CD4-positive, alpha-beta T cell treated with Interleukin-15 for 1 hour (primary cell): ENCODE measurements at regions not wholly inside any gene's neighbourhood (a gene's known extent, or its start where the extent isn't known, plus 50 kb on each side); places are given as distances from the start of the nearest gene placed in this dataset.

Source experiments
- DNase-seq: peaks from one replicate; pipeline ENCODE4 v3.0.0-alpha.2; 2020

DNA sequence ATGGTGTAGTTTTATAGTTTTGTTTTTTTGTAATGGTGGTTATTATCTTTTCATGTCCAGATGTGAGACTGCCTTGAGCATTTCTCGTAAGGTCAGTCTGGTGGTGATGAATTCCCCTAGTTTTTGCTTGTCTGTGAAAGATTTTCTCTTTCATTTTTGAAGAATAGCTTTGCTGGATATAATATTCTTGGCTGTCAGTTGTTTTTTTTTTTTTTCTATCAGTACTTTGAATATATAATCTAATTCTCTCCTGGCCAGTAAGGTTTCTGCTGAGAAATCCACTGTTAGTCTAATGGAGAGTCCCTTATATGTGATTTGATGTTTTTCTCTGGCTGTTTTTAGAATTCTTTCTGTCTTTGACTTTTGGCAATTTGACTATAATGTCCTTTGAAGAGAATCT is 106.9 kb downstream of the CARTPT start:
- DNase-seq, result no peak

DNA sequence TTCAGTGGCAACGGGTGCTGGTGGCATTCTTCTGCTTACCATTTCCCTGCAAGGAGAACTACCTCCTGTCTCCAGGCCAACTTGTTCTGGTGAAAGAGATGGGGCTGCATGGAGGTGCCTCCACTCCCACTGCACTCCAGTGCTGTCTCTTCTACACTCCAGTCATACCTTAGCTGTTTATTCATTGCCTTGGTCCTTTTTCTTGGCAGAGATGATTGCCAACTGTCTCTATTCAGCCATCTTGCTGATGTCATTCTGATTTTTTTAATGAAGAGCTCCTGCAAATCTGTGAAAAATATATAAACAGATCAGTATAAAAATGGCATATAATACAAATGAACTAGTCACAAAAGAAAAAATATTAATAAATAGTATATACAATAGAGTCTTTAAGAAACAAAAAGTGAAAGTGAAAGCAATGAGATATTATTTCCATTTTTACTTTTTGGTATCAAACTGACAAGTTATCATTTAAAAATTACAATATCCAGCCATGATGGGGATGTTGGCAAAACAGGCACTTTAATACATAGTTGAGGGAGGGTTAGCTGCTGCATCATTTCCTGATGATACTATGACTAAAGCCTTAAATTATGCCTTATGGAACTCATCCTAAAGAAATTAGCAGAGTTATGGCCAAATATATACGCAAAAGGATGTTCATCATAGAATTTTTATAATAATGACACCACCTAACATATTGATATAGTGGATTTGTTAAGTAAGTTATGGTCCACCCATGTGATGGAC is 109.4 kb downstream of the CARTPT start:
- no peak for DNase-seq

DNA sequence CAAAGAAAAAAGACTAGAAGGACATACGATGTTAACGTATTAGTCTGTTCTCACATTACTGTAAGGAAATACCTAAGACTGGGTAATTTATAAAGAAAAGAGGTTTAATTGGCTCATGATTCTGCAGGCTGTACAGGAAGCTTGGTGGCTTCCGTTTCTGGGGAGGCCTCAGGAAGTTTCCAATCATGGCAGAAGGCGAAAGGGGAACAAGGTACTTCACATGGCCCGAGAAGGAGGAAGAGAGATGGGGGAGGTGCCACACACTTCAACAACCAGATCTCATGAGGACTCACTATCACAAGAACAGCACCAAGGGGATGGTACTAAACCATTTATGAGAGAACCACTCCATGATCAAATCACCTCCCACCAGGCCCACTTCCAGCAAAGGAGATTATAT is 110.1 kb downstream of the CARTPT start:
- no peak for DNase-seq

DNA sequence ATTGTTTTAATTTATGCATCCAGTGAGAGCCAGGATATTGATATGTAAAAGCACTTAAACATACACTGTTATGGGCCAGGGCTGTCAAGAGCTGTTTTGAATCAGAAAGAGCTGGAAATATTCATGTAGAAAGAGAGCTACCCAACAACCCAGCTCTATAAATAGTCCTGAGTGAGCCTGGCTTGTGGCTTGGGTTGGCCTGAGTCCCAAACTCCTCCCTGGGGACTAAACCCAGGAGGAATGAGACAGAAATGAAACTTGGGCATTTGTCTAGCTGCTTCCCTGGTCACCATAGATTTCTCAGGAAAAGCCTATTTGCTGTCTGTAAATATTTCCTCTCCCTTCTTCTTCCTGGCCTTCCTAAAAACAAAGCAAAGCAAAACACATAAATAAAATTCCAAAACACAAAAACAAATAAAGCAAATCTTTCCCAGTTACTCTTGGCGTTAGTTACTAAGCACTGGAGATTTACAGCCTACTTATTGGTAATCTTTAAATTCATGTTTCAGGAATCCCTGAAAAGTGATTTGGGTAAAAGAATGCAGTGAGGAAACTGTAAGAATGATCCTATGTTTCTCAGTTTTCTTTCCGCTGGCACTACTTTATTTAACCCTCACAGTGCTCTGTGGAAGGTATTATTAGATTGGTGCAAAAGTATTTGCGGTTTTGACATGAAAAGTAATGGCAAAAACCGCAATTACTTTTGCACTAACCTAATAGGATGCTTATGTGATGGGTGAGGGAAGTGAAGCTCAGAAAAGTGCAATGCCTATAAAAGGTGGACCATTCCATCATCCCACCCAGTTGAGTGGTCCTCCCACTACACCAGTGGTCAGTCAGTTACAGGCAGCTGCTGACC is 111.8 kb downstream of the CARTPT start:
- DNase-seq, result no peak

DNA sequence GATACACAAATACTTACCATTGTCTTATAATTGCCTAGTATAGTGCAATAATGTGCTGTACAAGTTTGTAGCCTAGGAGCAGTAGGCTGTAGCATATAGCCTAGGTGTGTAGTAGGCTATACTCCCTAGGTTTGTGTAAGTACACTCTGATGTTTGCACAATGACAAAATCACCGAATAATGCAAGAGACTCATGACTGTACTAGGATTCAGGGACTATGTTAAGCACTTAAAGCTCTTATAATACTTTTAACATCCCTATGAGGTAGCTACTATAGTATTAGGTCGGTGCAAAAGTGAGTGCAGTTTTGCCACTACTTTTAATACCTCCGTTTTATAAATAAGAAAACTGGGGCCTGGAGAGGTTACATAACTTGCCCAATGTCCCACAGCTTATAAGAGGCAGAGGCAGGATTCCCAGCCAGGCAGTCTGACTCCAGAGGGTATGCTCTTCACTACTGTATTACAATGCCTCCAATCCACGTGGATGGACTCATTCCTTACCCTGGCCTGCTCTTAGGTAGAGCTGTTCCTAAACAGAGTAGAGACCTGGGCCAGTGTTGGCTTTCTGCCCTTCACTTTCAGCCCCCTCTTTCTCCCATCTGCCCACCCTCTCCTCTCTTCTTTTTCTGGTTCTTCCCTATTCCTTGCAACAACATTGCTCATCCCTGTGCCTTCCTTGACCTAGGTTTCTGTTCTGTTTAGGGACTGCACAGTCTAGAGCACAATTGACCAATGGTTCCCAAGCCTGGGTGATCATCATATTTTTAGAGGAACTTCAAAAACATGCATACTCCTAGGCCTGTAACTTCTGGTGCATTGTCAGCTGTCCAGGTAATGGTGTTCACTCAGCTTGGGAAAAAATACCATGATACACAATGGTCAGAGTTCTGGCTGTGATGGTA is 114.0 kb downstream of the CARTPT start:
- no peak for DNase-seq

DNA sequence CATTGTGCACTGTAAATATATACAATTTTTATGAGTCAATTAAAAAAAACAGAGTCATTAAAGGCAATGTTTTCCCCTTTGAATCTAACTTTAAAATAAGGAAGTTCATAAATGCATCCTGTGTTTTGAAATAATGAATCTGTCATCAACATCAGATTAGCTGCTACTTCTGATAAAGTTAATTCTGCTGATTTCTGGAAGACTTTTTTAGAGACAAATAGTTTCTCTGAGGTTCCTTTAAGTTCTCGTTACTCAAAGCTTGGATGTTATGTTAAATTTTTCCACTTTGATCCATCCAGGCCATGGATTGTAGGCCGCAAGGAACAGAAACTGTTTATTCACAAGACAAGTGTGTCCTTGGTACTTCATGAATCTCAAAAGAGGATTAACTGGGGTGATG is 115.5 kb downstream of the CARTPT start:
- no peak for DNase-seq

DNA sequence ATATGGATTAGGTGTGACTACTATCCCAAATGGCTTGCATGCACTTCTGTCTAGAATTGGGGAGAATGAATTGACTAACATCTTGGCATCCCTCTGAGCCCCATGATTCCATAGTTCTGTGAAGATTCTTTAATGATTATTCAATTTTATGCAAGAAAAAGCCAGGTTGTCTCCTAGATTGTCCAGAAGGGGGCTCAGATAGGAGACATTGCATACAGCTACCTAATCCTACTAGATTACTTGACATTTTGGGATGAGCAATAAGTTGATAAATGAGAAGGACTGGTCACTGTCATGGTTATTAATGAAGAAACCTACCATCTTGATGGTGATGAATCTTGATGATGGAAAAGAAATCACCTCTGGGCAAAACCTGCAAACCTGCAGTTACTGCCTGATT is 117.0 kb downstream of the CARTPT start:
- no peak for DNase-seq

DNA sequence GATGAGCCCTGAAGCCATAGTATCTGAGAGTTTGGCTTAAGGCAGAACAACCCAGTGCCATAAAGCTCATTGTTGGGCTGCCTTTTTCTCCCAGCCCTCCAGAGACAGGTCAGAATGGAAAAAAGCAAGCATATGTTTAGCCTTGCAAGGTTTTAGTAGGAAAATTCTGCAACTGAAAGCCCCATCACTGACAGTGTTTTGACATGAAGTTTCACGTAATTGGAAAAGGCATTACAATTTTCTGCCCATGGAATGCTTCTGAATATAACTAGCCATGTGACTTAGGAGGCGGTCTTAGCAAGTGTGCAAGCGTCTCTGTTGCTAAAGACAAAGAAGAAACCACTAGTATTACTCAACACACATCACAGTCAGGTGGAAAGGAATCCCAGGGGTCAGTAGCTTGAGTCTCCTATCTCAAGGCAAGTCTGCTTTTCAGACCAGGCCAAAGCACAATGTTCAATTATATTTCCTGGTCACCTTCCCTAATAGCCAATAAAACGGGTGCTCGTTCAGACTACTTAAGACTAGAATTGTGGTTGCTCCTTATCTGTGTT is 117.6 kb downstream of the CARTPT start:
- DNase-seq, result no peak

DNA sequence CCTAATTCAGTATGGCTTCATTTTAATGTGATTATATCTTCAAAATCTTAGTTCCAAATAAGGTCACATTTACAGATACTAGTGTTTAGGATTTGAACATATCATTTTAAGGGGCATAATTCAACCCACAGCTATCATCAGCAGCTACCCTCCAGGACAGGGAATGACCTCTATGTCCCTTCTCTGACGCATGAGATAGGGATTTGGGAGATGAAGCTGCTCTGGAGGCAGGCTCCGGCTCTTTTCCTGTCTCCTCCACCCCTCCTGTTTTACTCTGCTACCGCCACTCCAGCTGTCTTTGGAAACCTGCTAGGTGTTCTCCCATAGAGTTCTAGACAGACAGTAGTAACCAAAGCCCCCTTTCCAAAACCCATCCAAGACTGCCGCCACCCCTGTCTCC is 119.2 kb downstream of the CARTPT start:
- no peak for DNase-seq

DNA sequence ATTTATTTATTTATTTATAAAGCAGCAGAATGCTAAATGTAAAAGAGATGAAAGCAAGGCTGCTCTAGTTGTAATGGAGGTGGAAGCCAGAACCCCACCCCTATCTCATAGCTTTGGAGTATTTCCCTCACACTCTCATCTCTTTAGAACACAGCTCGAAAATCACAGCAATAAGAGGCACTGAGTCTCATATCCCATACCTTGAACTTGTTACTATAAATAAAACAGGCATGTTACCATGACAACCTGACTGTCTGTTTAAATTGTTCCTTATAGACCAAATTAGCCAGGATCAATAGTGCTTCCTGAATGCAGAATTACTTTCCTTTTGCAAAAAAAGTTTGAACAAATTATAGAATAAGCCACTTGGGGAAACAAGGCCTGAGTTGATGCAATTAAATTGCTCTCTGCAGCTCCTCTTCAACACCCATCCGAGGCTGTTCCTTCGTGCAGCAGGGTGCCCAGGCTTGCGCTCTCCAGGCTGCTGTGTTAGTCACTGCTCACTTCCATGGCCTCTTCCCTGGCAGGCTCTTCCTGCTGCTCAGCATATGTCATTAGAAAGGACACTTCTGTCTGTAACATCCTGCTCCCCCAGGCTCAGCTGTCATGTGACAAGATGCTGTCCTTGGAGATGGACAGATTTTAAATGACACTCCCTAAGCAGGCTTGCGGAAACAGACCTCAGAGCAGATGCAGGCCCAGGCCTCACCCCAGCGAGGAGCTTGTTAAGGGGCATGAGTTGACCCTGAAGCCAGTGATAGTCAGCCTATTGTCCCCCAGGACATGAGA is 120.2 kb downstream of the CARTPT start:
- DNase-seq, result no peak

DNA sequence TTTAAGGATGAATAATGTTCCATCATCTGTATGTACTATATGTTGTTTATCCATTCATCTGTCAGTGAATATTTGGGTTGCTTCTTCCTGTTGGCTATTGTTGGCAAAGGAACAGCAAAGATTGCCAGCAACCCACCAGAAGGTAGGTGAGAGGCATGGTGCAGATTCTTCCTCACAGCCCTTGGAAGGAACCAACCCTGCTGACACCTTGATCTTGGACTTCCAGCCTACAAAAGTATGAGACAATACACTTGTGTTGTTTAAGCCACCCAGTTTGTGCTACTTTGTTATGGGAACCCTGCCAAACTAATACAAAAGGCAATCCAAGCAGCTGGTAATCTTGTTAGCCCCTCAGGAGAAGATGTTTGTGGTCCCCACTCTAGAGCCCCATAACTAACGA is 122.0 kb downstream of the CARTPT start:
- DNase-seq, result no peak

DNA sequence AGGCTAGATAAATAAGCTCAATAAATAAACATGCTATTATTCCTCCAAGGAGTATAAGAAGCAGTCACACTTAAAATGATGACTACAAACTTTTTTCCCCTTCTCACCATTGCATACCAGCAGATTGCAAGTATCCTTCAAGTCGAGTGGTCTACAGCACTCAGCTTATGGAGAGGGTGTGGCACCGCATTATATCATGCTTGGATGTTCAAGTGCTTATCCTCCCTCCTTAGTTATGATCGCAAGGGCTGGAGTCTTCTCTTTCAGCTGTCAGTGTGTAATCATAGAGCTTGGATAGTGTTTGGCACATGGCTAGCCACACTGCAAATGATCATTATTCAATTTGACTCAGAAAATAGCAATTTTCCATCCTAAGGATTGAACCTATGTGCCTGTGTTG is 124.0 kb downstream of the CARTPT start:
- no peak for DNase-seq

DNA sequence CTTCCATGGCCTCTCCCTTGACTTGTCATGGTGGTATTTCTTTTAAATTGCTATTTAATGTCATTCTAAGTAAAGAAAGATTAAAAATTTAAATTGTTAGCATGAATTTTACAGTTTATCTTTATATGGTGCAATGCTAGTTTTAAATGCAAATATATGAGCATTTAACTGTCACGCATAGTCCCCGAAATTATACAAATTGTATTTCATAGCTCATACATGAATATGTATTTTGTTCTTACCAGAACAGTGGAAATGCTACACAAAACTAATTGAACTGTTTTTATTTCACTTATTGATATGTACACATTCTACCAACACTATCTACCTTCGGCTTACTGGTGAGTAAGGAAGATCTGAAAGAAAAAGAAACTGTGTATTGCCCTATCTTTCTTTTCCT is 125.8 kb downstream of the CARTPT start:
- no peak for DNase-seq

DNA sequence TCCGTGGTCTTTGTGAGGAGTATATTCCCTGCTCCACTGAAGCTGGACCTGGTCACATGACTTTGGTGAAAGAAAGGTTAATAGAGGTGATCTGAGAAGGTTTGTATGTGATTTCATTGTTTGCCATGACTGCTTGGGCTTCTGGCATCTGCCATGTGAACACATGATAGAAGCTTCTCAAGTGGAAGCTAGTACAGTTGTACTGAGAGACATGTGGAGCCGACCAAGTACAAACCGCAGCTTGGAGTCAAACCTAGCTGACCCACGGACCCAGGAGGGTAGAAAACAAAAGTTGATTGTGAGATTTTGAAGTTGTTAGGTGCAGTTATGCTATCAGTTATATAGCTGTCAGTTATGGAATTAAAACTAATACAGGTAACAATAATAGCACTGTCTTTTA is 140.4 kb downstream of the CARTPT start:
- no peak for DNase-seq

DNA sequence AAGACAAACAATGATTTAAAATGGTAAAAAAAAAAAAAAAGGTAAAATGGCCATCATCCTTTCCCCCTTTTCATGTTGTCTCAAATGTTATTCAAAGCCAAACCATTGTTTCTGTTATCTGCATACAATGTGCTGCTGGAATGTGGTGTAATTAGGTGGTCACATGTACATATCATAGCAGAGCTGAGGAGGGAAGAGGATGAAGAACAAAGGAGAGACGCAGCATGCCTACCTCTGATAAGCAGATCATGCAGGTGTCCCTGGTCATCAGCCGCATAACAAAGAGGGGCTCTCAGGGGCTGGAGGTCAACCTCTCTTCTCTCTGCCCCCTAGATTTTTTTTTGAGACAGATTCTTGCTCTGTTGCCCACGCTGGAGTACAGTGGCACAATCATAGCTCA is 141.0 kb downstream of the CARTPT start:
- DNase-seq, result no peak

DNA sequence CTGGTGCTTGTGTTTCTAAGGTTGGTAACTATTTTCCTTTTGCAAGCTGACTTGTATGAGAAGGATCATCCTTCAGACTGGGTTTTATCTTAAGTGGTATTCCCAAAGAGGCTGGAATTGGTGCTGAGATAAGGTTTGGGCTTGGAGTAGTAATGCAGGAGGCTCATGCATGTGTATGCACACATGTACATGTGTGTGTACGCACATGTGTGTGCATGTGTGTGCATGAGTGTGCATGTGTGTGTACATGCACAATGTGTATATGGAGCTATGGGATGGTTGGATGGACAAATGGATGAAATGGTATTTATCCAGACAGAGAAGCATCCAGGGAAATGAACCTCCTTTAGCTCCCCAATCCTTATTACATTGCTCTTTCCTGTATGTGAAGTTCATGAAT is 142.6 kb downstream of the CARTPT start:
- DNase-seq, result no peak

DNA sequence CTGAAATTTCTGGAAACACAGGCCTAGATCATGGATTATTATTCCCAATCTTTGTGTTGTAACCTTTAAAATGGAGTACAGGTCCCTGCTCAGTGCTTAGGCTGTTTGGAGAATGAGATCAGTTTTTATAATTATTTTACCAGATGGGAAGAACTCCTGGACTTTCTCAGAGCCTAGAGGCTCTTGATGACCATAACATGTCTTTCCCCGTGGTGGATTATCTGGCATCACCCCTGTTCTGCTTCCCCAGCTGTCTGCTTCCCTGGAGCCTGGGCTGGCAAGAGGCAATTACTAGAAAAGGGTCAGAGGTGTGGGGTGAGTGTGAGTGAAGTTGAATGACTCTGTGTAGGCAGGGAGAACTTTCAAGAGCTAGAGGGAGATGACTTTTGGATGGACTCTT is 143.0 kb downstream of the CARTPT start:
- no peak for DNase-seq

DNA sequence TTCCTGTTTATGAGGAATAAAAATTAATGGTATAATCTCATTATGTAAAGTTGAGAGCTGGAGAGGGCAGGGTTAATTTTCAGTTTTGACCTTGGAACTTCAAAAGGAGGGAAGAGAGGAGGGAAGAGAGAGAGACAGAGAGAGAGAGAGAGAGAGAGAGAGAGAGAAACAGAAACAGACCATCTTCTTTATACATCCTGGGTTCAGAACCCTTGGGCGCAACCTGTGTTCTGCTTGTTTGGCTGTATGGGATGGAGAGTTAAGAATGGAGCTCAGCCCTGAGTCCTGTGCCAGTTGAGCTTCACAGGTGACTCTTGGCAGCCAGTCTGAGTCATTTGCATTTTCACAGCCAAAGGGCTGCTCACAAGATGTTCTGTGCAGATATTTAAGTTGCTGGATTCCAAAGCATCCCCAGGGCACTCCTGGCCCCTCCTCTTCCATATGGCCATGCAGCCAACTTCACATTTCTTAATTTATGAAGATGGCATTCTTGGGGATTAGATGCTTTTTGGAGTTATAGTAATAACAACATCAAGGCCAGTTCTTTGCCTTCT is 143.5 kb downstream of the CARTPT start:
- DNase-seq, result no peak

DNA sequence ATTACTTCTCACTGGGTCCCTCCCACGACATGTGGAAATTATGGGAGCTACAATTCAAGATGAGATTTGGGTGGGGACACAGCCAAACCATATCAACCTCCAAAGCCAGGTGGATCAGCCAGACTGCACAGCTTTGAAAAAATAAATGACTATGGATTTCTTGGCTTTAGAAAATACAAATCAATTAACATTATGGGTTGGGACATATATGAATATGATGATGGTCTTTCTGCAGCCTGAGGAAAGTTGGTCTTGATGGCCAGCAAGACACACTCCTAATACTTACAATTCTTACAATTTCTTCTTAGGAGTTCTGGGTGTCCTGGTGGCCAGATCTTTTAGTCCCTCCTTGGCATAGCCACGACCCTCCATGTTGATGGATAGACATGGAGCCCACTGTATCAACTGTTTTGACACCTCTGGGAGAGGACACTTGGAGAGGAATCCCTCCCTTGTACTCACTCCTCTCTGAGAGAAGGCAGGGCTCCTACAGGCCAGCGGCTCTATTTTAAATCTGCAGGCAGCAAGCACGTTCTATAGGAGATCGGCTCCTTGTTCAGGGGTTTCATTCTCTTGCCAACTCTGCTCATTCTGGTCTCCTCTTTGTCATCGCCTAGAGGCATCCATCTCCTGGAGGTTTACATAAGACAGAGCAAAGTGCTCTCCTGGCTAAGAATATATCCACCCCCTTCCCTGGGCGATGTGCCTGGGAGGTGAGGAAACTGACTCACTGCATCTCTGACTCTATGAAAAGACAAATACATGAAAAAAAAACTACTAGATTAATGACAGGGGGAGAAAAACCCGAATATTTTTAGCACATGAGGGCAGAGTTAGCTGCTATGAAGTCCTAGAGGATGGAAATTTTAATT is 145.9 kb downstream of the CARTPT start:
- DNase-seq, result no peak

DNA sequence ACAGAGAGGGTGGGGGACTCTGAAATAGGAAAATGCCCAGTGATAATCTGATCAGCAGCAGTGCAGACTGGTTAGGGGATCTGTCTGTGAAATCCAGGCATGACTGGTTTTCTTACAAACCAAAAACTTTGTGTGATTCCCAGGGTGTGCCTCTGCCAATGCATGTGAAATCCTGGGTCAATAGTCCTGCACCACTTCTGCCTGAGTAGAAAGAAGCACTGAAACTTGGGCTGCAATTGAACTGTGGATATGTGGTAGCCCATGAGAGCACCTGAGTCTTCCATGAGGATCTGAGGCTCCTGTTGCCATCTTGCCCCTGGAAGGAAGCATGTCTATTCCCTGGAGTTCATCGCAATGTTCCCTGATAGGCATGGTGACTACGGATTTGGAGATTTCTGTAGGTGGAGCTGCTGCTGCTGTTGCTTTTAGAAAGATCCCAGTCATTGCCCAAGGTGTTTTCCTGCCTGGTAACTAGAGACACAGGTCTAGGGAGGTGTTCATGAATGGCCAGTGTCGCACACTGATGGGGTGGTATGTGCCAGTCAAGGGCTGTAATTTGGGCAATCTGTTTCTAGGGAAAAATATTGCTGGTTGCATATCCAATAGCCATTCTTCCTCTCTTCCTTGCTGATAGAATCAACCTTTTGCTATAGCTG is 146.7 kb downstream of the CARTPT start:
- no peak for DNase-seq
